Mesenteric fat pad (tissue), 1 donor: ENCODE measurements at regions not wholly inside any gene's neighbourhood (a gene's known extent, or its start where the extent isn't known, plus 50 kb on each side); places are given as distances from the start of the nearest gene placed in this dataset.
"Not testable (repeated sequence)": the region's sequence is repeated elsewhere in the genome, so short reads cannot be mapped to it uniquely, and the experiment has no call there.

ENCODE experiments used
- DNase-seq: peaks from one replicate; pipeline ENCODE4 v3.0.0-alpha.2; 2020; ENCODE audit warnings: low spot score
- donor health status: DM: yes; HTN: yes; CAD: no.

GRCh38 chr13:26896986-26897668 lies 136.5 kb upstream of the GPR12 start:
- peak; percentile 28 for DNase-seq

DNA sequence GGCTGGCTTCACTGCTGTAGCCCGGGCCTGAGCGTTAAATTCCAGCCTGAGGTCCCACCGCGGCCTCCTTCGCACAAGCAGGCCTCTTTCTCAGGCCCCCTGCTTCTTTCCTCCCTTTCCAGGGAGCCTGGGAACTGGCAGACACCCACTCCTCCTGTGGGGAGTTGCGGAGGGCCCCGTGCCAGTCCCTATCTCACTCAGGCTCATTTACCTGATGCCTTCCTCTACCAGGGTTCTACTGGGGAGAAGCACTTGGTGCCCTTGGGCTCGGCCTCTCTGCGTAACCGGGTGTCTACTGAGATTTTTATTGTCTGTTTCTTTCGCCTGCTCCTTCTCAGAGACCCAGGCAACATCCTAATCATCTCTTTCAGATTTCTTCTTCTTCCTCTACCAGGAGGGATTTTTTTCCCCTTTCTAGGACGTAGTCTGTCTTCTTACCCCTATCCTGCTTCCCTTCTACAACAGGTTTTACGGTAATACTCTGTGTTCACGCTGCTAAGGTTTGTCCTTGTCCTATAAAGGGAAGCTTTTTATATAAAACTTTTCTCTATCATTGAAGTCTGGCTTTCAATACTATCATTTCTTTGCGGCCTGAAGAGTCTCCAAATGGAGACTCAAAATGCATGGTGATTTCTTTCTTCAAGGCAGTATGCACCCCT lies 135.4 kb upstream of the GPR12 start:
- DNase-seq, result peak; percentile 83

GRCh38 chr13:26895081-26895807 lies 134.7 kb upstream of the GPR12 start:
- peak; percentile 59 for DNase-seq

- DNase-seq, result peak; percentile 62
Observed at GRCh38 chr13:26888632-26889031, 128.0 kb upstream of the GPR12 start.

- no peak for DNase-seq
Observed at GRCh38 chr13:26887594-26887993, 127.0 kb upstream of the GPR12 start.

GRCh38 chr13:26883613-26884257 lies 123.1 kb upstream of the GPR12 start:
- no peak for DNase-seq

GRCh38 chr13:26882731-26883130 lies 122.1 kb upstream of the GPR12 start:
- DNase-seq, result no peak

DNA sequence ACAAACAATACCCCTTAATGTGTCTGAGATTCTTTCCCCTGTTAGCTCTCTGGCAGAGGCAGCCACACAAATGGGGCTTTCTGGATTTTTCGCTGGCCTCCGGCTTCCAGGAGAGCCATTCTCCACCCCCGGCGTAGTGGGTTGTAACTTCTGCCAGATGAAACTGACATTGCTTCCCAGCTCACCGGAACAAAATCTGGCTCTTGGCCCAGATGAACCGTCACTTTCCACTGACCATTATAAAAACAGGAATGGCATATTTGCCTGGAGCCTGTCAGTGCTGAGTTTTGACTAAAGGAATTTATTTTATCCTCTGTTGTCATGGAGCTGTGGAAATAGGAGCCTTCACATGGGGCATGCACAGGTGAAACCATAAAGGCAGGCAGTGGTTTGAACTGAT lies 120.6 kb upstream of the GPR12 start:
- DNase-seq, result no peak

GRCh38 chr13:26880735-26881134 lies 120.1 kb upstream of the GPR12 start:
- DNase-seq, result no peak

GRCh38 chr13:26878438-26878837 lies 117.9 kb upstream of the GPR12 start:
- no peak for DNase-seq

- DNase-seq, result no peak
Observed at GRCh38 chr13:26873386-26873698, 112.8 kb upstream of the GPR12 start.

- DNase-seq, result no peak
Observed at GRCh38 chr13:26872525-26873385, 112.2 kb upstream of the GPR12 start.

DNA sequence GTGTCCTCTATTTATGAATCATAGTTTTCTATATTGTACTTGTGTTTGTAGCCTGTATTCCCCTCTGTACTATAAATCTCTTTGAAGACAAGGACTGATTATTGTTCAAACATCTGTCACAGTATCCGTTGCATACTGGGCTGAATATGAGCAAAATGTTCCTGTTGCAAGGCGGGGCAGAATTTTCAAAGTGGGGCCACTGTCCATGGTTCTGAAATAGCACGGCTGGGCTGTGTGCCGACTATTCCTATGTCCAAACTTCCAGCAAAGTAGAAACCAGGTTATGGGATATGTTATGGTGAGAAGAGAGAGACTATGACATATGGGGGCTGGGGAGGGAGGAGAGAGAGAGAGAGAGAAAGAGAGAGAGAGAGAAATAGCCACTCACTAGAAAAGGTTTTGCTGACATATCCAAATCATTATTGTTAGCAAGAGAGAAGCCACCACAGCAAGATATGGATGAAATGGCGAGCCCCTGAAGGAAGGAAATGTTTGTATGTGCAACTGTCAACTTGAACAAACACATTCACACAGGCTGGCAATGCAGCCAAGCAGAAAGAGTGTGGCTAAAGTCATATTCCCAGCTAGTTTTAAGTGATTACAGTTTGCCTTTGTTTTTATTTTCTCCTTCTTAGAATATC lies 107.0 kb upstream of the GPR12 start:
- DNase-seq, result no peak

- no peak for DNase-seq
Observed at GRCh38 chr13:26864576-26864975, 104.0 kb upstream of the GPR12 start.

GRCh38 chr13:26861941-26862340 lies 101.4 kb upstream of the GPR12 start:
- DNase-seq, result no peak

GRCh38 chr13:26855921-26856320 lies 95.3 kb upstream of the GPR12 start:
- DNase-seq, result no peak

- no peak for DNase-seq
Observed at GRCh38 chr13:26855071-26855470, 94.5 kb upstream of the GPR12 start.

DNA sequence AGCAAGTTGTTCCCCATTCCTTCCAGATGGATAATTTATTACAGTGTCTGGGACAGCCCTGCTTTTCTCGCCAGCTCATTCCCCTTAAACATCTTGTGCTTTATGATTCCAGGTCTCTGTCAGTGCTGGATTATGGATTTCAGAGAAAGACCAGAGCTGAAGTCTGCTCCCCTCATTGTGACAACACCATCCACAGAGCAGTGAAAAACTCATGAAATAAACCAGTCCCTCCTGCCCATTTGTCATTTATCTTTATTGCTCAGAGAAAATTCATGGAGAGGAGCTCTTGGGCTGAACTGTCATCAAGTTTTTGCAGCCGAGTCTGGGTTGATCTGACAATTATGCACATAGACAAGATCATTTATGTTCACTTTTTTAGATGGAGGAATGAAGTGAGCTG lies 92.7 kb upstream of the GPR12 start:
- no peak for DNase-seq

DNA sequence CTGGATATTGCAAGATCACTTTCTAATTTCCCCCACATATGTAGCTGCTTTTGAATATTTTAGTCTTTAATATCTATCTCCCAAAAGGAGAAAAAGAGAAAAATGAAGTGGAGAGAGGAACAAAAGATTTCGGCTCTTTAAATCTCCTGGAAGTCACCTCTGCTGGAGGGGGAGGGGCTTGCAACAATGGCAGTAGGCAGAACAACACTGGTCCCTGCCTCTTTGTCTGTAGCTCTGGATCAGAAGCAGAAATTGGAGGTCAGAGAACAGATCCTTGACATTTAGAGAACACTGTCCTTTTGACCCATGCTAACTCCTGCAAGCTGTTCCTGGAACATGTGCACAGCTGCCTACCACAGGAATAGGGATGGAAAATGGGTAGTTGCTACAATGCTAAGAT lies 86.7 kb upstream of the GPR12 start:
- no peak for DNase-seq

DNA sequence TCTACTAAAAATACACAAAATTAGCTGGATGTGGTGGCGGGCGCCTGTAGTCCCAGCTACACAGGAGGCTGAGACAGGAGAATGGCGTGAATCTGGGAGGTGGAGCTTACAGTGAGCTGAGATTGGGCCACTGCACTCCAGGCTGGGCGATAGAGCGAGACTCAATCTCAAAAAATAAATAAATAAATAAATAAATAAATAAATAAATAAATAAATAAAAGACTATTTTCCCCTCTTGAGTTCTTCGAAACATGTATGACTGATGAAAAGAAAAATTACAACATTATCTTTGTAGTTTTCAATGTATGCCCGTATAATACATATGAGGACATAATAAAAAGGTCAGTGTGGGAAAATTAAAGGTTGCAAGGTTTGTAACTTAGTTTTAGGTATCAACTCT lies 84.5 kb upstream of the GPR12 start:
- not testable (repeated sequence) for DNase-seq

DNA sequence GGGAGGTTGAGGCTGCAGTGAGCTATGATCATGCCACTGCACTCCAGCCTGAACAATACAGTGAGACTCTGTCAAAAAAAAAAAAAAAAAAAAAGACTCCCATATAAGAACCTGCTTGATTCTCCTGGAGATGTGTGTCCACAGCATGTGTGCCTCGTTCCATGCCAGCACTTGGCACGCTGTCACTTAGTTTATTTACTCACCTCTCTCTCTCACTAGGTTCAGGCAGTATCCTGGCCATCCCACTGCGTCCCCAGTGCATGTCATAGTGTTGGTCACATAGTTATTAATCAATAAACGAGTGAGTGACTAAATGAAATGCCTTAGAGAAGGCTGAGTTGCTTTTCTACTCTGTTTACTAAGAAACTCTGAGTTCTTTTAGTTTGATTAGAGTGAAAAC lies 79.1 kb upstream of the GPR12 start:
- DNase-seq, result no peak
